ENCODE measurements at regions not wholly inside any gene's neighbourhood (a gene's known extent, or its start where the extent isn't known, plus 50 kb on each side); places are given as distances from the start of the nearest gene placed in this dataset.
"Not testable (repeated sequence)": the region's sequence is repeated elsewhere in the genome, so short reads cannot be mapped to it uniquely, and the experiment has no call there.

DNA sequence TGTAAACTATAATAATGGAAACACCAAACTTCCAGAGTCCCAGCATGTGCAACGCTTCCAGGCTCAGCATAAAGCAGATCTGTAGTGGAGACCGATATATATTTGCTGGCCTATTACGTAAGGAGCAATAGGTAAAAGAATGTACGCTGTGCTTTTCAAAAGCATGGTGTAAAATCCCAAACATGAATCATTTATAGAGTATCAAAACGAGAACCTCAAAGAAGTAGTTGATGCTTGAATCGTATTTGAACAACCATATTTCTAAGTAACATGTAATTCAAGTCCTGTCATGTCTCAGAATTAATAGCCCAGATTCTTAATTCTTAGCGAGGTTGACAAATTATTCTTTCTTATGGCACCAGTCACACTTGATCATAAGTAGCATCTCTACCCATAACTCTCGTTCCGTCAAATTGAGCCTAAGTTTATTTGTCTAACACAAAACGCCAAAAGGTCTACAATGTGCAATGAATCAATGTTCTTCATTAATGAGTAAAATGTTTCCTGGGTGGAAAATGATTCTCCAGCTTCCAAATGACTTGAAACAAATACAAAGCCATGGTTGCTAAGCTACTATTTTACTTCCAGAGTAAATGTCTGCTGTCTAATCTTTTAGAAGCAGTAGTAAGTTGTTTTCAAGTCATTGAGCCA lies 811.5 kb upstream of the FRG1 start:
- DNase-seq (ENCODE audit: extremely low read depth in 1 of 2, low read depth in 1 of 2) = no peak

DNA sequence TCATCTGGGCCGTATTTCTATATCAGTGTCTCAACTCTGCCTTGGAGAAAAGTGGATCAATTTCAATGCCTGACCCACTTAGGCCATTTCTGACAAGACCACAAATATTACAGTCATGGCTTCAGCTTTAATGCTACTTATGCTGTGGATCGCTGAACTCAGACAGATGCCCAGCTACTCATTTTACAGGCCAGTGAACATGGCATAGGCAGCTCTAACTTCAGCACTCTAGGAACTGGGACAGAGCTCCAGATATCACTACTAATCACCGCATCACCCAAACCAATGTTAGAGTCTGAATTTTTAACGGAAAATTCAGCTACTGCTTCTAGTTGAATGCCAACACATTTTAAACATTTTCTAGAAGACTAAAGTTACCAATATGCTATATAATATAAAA lies 809.6 kb upstream of the FRG1 start:
- DNase-seq (ENCODE audit: extremely low read depth in 1 of 2, low read depth in 1 of 2) = no peak

DNA sequence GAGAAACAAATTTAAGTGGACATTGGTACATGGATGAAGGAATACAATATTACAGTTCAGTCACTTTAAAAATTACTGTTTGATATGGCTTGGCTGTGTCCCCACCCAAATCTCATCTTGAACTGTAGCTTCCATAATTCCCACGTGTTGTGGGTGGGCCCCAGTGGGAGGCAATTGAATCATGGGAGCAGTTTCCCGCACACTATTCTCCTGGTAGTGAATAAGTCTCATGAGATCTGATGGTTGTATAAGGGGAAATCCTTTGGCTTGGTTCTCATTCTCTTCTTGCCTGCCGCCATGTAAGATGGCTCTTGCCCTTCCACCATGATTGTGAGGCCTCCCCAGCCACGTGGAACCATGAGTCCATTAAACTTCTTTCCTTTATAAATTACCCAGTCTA lies 804.2 kb upstream of the FRG1 start:
- no peak for DNase-seq (ENCODE audit: extremely low read depth in 1 of 2, low read depth in 1 of 2)

DNA sequence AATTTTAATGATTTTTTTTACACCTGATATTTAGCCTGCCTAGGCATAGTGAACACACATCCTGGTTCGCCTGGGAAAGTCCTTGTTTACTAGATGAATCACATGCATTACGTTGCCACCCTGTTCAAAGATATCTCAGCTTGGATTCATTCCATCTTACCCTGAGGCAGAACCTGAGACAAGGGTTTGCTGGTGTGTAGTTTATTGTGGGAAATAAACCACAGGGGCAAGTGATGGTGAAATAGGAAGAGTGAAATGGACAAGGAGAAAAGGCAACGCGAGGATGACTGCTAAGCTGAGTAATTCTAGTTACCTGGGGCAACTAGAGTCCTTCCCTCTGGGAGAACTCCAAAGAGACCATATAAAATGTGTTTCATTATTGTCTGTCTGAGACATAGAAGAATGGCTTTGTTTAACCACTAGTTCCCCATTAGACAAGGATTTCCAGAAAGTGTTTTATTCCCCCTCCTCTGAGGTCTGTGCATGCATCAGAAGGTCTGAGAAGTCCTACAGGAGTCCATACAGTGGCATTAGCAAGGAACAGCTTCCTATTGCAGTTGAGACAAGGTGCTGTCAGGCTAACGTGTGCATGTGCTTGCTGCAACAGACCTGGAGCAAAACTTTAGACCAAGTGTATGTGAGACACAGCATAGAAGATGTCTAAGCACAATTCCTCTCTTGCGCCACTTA lies 797.3 kb upstream of the FRG1 start:
- no peak for DNase-seq (ENCODE audit: extremely low read depth in 1 of 2, low read depth in 1 of 2)

DNA sequence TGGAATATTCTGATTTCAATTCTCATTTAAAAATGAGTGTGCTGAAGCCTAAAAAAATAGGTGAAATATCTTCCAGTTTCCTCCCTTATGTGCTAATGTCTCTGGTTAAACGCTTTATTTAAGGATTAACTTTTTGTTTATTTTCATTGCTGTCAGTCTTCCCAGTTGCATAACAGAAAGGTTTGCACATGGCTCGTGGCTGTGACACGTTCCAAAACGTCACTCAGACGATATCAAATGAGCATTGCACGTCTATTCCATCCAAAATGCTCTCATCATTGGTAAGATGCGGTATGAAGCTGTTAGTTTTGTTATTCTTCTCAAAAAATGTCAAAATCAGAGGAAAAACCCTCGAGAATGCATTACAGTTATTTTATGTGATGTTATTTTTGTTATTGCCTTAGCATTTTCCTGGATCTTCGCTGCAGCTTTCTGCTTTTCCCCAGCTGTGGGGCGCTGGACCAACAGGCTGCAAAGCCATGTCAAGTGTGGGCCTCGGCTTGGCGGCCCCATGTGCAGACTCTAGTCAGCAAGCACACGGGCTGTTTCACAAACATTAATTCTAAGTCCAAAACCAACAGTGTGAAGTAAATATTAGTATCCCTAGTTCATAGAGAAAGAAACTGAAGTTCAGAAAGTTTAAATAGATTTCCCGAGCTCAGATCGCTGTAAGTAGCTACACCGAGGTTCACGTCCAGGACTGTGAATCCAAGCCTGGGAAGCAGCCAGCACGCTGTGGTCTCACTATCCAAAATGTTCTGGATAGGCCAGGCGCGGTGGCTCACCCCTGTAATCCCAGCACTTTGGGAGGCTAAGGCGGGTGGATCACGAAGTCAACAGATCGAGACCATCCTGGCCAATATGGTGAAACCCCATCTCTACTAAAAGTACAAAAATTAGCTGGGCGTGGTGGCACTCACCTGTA lies 793.4 kb upstream of the FRG1 start:
- DNase-seq (ENCODE audit: extremely low read depth in 1 of 2, low read depth in 1 of 2) = no peak

DNA sequence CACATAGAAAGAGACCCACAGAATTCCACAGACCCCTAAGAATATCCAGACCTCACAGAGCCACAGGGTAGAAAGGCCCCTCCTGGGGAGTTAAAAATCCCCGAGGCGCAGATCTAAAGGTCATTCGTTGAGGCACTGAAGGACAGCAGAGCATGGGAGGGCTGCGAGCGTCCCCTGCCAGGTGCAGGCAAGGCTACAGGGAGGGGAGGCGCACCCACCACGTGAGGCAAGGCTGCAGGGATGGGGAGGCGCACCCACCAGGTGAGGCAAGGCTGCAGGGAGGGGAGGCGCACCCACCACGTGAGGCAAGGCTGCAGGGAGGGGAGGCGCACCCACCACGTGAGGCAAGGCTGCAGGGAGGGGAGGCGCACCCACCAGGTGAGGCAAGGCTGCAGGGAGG lies 785.6 kb upstream of the FRG1 start:
- not testable (repeated sequence) for DNase-seq (ENCODE audit: extremely low read depth in 1 of 2, low read depth in 1 of 2)

DNA sequence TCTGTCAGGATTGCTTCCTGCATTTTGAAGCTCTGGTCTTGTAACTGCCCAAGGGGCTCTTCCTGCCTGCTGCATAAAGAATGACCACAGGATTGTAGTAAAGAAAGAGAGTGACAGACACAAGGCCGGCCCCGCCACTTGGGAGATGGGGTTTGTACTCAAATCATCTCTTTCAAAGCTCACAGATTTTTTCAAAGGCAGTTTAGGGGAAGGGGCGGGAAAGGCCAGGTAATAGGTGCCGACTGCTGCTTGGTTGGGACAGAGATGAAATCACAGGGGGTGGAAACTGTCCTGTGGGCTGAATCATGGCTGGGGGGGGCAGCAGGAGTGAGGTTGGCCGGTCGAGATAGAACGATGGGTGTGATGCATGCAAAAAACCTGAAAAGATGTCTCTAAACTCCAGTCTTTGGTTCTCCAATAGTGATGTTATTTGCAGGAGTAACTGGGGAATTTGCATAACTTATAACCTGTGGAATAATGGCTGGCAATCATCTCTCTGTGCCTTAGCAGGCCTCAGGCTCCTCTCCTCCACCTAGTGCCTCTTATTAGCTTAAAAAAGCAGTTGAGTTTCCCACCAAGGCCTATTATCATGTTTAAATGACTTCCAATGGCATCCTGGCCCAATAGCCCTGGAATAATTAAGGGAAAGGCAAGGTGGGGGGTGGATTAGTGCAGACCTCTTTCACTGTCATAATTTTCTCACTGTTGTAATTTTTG lies 778.4 kb upstream of the FRG1 start:
- no peak for DNase-seq (ENCODE audit: extremely low read depth in 1 of 2, low read depth in 1 of 2)

DNA sequence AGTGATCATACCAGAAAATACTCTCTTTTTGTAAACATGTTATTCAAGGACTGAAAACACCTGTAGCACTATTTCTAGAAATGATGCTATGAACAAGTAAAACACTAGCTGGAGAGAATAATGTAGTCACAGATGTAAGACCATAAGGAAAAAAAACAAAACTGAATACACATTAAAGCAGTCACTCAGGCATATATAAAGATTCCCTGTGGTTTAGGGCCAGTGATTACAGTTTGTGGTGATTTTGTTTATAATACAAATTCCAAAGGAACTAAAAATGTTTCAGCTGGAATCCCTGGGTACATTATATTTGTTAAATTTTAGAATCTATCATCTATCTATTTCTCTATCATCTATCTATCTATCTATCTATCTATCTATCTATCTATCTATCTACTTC lies 777.8 kb upstream of the FRG1 start:
- DNase-seq (ENCODE audit: extremely low read depth in 1 of 2, low read depth in 1 of 2) = no peak

DNA sequence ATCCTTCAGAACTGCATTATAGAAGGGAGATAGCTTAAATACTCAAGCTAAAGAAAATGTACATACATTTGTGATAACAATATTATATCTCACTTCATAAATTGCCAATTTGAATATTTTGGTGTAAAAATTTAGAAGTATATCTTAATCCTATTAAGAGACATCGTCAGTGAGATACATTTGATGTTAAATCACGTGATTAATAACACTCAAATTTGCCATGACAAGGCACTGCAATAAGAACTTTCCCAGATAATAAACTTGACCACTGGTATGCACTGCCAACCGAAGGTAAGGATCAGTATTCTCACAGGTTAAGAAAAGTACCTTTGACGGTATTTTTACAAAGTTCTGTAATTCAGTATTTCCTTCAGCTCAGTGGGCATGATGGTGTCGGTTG lies 764.7 kb upstream of the FRG1 start:
- no peak for DNase-seq (ENCODE audit: extremely low read depth in 1 of 2, low read depth in 1 of 2)

DNA sequence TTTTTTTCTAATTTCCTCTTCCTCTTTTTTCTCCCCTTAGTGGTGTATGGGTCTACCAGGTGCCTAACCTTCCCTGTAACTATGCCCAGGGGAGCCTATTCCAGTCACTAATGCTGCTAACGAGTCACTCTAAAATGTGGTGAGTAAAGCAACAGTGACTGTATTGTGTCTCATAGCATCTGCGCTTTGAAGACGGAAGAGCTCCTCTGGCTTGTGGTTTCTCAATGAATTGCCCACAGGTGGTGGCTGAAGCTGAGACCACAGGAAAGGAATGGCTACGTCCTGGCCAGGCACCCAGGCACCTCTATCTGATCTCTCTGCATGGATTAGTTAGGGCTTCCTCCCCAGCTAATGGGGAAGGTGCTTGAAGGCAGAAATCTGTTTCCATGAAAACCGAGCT lies 763.5 kb upstream of the FRG1 start:
- no peak for DNase-seq (ENCODE audit: extremely low read depth in 1 of 2, low read depth in 1 of 2)

DNA sequence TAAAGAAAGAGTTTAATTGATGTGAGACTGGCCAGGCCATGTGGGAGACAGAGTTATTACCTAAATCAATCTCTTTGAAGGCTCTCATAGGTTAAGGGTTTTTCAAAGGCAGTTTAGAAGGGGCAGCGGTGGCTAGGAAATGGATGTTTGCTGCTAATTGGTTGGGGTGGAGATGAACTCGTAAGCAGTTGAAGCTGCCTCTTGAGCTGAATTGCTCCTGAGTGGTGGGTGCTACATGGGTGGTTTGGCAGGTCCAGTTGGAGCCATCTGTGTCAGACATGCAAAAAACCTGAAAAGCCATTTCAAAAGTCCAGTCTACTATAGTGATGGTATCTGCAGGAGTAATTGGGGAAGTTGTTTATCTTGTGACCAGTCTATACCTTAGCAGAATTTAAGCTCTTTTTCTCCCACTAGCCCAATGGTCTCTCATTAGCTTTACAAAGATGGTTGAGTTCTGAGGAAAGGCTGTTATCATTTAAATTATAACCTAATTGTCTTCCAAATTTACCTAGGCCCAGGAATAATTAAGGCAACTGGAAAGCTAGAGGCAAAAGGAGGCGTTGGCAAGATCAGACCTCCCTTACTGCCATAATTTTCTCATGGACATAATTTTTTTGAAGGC lies 762.4 kb upstream of the FRG1 start:
- DNase-seq (ENCODE audit: extremely low read depth in 1 of 2, low read depth in 1 of 2) = no peak

DNA sequence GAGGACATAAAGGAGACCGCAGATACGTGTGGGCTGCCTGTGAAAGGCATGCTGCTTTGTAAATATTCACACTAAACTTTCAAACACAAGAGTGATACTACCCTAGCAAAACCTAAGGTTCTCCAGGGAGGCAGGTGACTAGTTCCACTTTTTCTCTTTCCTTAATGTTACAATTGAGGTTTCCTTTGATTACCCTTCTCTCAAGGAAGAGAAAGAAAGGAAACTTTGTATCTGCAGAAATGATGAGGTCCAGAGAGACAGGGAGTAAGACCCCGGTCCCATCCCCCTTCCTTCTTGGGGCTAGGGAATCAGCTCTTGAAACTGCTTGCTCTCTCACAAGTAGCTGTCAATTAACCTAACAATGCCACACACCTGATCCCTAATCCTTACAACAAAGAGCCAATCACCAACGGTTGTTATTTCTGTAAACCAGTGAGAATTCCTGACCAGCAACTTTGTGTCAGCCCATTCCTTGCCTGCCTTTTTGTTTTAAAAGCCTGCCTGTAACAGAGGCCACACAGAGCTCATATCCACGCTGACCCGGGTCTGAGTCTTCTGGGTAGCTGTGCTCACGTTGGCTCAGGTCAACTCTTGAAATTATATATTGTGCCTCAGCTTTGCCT lies 754.8 kb upstream of the FRG1 start:
- no peak for DNase-seq (ENCODE audit: extremely low read depth in 1 of 2, low read depth in 1 of 2)

DNA sequence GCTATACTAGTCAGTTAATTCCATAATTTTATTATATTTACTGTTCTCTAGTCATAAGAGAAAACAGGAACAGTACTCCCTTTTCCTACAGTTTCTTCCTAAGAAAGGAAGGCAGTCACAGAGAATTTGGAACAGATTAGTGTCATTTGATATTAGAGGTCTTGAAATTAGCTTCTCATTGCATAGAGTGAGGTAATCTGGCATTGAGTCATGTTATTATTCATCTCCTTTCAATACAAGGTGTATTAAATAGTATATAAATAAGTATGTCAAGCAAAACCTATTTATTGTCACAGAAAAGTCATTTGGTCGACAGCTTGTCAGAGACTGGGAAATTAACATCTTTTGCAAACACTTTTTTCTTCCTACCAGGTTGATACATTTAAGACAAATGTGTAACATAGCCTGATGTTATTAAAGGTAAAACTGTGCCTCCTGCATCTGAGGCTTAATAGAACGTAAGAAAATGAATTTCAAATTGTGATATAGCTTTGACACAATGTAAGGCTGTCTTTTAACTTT lies 753.1 kb upstream of the FRG1 start:
- DNase-seq (ENCODE audit: extremely low read depth in 1 of 2, low read depth in 1 of 2) = no peak

DNA sequence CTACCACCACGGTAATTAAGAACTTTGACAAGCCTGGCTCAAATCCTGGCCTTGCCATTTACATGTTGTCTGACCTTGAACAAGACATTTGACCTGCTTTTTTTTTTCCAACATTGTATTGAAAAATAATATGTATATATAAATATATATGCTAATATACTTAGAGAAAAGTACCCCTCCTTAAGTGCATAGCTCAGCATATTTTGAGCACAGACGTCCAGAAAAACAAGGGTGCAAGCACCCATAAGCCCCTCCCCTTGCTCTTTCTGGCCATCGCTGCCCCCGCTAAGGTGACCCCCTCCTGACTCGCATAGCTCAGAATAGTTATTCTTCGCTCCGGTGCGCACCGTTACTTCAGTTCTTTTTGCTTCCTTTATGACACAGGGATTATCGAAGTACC lies 742.0 kb upstream of the FRG1 start:
- DNase-seq (ENCODE audit: extremely low read depth in 1 of 2, low read depth in 1 of 2) = no peak

DNA sequence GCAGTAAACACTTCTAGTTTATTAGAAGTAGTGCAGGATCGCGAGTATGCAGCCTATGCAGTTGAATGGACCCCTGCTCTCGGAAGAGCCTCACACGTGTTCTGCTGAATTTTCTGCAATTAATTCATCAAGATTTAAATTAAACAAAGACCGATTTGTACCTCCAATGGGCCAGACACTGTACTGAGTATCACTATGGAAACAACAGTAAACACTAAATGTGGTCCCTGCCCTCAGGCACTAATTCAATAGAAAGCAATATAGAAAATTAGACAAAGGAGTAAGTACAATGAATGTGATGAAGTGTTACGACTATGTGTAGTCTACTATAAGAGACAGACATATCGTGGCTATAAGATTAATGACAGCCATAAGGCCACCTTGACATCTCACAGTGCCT lies 740.3 kb upstream of the FRG1 start:
- DNase-seq (ENCODE audit: extremely low read depth in 1 of 2, low read depth in 1 of 2) = no peak

DNA sequence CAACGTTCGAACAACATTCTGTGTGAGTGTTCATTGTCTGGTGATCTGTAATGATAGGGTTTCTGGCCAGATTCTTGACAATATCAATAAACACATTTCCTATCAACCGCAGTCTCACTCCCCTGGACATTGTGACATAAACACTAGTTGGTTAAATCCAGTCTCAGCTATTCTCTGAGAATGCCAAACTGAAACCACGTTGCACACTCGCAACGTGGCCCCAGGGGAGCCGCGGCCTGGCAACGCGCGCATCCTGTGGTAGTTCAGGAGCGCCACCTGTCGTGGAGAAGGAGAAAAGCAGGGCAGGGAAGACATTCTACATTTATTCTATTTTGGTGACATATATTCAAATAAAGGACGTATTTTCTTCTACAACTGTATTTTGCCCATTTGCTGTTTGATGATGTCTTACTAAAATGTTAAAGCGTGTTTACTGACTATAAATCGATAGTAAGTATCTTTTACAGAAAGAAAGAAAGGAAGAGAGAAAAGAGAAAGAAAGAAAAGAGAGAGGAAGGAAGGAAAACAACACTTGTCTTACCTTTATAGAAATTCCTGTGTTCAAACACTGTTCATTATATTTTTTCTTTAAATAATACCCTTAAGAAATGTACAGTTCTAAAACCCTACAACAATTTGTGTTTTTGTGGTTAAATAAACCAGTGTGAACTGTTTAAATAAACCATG lies 738.3 kb upstream of the FRG1 start:
- DNase-seq (ENCODE audit: extremely low read depth in 1 of 2, low read depth in 1 of 2) = peak; percentile 0 to 4

DNA sequence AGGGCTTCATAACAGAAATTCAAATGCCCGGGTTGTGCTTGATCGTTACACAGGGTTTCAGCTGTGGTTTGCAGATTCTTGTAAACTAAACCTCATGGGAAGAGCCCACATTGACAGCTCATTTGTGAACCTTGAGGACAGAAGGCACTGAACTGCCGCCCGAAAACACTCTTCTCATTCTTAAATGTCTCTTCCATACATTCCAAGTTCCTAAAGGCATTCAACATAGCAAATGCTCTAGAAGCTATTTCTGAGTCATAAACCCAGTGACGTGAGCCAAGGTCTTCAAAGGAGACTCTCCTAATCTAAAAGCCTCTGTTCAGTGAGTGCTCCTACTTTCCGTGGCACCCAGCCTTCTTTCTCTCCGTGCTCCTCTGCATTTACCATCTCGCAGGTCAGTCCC lies 737.8 kb upstream of the FRG1 start:
- no peak for DNase-seq (ENCODE audit: extremely low read depth in 1 of 2, low read depth in 1 of 2)

DNA sequence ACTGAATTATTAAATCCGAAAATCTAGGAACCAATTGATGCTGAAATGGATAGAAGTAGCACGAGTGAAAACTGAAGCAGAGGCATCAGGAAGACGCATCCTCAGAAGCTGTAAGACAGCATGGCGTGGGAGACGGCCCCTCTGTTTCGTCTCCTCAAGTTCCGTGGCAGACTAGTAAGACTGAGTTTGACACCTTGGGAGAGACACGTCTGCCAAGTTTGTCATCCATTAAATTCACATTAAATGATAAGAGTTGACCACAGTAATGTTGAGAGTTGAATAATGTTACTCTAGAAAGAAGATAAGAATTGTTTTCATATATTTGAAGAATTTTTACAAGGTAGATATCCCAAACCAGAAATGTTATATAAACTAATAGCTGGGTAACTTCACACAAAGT lies 736.1 kb upstream of the FRG1 start:
- no peak for DNase-seq (ENCODE audit: extremely low read depth in 1 of 2, low read depth in 1 of 2)

DNA sequence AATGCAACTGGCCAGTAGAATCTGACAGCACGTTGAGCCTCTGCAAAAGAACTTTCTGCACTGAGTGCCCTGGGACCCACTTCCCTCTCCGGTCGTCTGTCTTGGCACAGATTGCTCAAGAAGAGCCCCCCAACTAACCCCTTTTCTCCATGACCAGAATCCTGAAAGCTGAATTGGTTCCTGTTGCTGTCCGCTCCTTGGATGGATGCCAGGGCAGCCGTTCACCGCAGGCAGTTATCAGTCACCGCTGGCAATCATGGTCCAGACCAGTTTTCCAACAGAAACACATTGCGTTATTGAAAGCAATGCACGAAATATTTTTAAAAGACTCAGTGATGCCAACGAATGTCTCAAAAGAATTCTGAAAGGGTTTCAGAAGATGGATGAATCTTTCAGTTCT lies 733.7 kb upstream of the FRG1 start:
- no peak for DNase-seq (ENCODE audit: extremely low read depth in 1 of 2, low read depth in 1 of 2)

DNA sequence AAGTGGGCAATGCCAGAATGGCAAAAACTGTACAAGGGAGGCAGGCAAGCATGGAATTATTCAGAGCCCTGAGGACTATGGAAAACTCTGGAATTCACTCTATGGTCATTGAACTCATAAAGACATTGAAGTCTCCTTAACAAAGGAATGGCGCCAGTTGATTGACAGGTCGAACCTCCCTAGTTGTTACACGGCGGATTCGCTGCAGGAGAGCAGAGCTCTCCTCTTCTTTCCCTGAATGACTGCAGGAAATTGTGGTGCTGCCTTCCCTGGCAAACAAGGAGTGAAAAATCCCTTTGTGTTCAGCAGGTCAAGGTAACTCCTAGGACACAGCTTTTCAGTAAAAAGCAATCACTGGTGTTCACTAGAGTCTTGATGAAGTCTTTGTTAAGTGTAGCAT lies 732.8 kb upstream of the FRG1 start:
- DNase-seq (ENCODE audit: extremely low read depth in 1 of 2, low read depth in 1 of 2) = no peak
